Hepatocyte (in vitro differentiated cells): ENCODE measurements at regions not wholly inside any gene's neighbourhood (a gene's known extent, or its start where the extent isn't known, plus 50 kb on each side); places are given as distances from the start of the nearest gene placed in this dataset.

Source experiments
- DNase-seq: peaks from one replicate; pipeline ENCODE4 v3.0.0-alpha.2; 2016; ENCODE audit warnings: low spot score
- H2AFZ ChIP-seq: fragments of 200-600 bp; sonication (generic); 2 replicates; pipeline ENCODE4 v1.6.0; 2016; ENCODE audit warnings: antibody characterized with exemption, mild to moderate bottlenecking
- H3K27ac ChIP-seq: fragments of 200-600 bp; sonication (generic); 2 replicates; pipeline ENCODE4 v1.5.1; 2016; ENCODE audit warnings: mild to moderate bottlenecking
- H3K27me3 ChIP-seq: fragments of 200-600 bp; sonication (generic); 2 replicates; pipeline ENCODE4 v1.6.1; 2016
- H3K36me3 ChIP-seq: fragments of 200-600 bp; sonication (generic); replicated peaks from 2 replicates; pipeline ENCODE4 v1.5.1; 2016; ENCODE audit warnings: low read depth; ENCODE audit not compliant: insufficient read depth
- H3K4me1 ChIP-seq: fragments of 200-600 bp; sonication (generic); 2 replicates; pipeline ENCODE4 v1.5.1; 2016; ENCODE audit warnings: mild to moderate bottlenecking, moderate library complexity; ENCODE audit not compliant: insufficient read depth
- H3K4me2 ChIP-seq: fragments of 200-600 bp; sonication (generic); 2 replicates; pipeline ENCODE4 v1.6.0; 2016
- H3K4me3 ChIP-seq: fragments of 200-600 bp; sonication (generic); 2 replicates; pipeline ENCODE4 v1.5.1; 2016; ENCODE audit warnings: mild to moderate bottlenecking
- H3K79me2 ChIP-seq: fragments of 200-600 bp; sonication (generic); 2 replicates; pipeline ENCODE4 v1.6.0; 2017; ENCODE audit warnings: mild to moderate bottlenecking
- H3K9me2 ChIP-seq: fragments of 200-600 bp; sonication (generic); replicated peaks from 2 replicates; pipeline ENCODE4 v1.6.0; 2017; ENCODE audit warnings: mild to moderate bottlenecking; ENCODE audit not compliant: insufficient read depth
- H3K9me3 ChIP-seq: fragments of 200-600 bp; sonication (generic); 2 replicates; pipeline ENCODE4 v1.5.1; 2016; ENCODE audit warnings: low read depth, mild to moderate bottlenecking
- H4K20me1 ChIP-seq: fragments of 200-600 bp; sonication (generic); 2 replicates; pipeline ENCODE4 v1.6.0; 2016; ENCODE audit warnings: mild to moderate bottlenecking; ENCODE audit not compliant: insufficient read depth, poor library complexity, severe bottlenecking
- EZH2 ChIP-seq: fragments of 200-600 bp; sonication (generic); IDR thresholded peaks from 2 replicates; pipeline ENCODE4 v1.6.1; 2016; ENCODE audit warnings: antibody characterized with exemption, mild to moderate bottlenecking, borderline replicate concordance
- EZH2phosphoT487 ChIP-seq: fragments of 200-600 bp; sonication (generic); IDR thresholded peaks from one replicate; pipeline ENCODE4 v1.6.1; 2018; ENCODE audit warnings: antibody characterized with exemption, mild to moderate bottlenecking, low read depth, moderate library complexity; ENCODE audit not compliant: unreplicated experiment, severe bottlenecking
- WGBS: methylation state at CpG from one replicate; pipeline ENCODE4 v1.1.6; 2016; ENCODE audit warnings: low lambda C conversion rate; ENCODE audit errors: missing lambda C conversion rate; 5-methylcytosine and 5-hydroxymethylcytosine counted together
- TF ChIP-seq, protein P1 (sequence below): fragments of 200-600 bp; sonication (generic); IDR thresholded peaks from 2 replicates; pipeline ENCODE4 v1.5.1; 2016; ENCODE audit warnings: antibody characterized with exemption, mild to moderate bottlenecking; ENCODE audit not compliant: poor library complexity

DNA sequence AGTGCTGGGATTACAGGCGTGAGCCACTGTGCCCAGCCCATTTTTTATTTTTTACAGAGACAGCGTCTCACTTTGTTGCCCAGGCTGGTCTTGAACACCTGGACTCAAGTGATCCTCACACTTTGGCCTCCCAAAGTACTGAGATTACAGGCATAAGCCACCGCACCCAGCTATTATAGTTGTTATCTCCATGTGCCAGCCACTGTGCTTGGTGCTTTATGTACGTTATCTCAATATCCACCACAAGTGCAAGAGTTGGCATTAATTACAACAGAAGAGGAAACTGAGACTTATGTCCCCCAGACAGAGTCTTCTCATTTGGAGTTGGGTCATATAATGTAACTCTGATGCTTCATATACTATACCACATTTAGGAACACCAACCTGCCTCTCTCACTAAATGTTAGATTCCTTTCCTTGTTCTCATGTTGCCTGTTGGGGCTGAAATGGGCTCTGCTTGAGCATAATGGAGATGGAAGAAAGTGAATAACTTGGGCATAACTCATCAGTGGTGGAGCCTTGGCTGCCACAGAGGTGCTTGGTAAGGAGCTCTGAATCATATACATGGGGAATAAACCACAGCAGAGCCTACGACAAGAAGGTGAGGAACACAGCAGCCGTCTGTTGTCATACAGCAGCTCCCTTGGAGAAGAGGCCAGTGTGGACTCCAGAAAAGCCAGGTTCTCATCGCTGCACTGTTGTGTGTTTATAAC is 84.3 kb downstream of the SPRY1 start:
- no peaks in the 10 kb centered on the region for H3K36me3 ChIP-seq
- no peak overlapping the region for H3K4me3 ChIP-seq
- H2AFZ ChIP-seq: no peak overlapping the region
- DNase-seq: no peak
- no peak overlapping the region for H3K27ac ChIP-seq
- H3K4me1 ChIP-seq: peaks cover 20% of the 10 kb centered on the region
- no peaks in the 10 kb centered on the region for H3K79me2 ChIP-seq
- no peaks in the 10 kb centered on the region for H3K27me3 ChIP-seq
- TF ChIP-seq EZH2 (no peak), EZH2phosphoT487 (no peak)
- TF ChIP-seq, protein P1, sequence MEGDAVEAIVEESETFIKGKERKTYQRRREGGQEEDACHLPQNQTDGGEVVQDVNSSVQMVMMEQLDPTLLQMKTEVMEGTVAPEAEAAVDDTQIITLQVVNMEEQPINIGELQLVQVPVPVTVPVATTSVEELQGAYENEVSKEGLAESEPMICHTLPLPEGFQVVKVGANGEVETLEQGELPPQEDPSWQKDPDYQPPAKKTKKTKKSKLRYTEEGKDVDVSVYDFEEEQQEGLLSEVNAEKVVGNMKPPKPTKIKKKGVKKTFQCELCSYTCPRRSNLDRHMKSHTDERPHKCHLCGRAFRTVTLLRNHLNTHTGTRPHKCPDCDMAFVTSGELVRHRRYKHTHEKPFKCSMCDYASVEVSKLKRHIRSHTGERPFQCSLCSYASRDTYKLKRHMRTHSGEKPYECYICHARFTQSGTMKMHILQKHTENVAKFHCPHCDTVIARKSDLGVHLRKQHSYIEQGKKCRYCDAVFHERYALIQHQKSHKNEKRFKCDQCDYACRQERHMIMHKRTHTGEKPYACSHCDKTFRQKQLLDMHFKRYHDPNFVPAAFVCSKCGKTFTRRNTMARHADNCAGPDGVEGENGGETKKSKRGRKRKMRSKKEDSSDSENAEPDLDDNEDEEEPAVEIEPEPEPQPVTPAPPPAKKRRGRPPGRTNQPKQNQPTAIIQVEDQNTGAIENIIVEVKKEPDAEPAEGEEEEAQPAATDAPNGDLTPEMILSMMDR: no peak
- 79% methylated on average over 7 of the region's 7 CpGs for WGBS
- H3K9me2 ChIP-seq: no peaks in the 10 kb centered on the region
- no peaks in the 10 kb centered on the region for H4K20me1 ChIP-seq
- no peaks in the 10 kb centered on the region for H3K9me3 ChIP-seq
- H3K4me2 ChIP-seq: no peak overlapping the region

DNA sequence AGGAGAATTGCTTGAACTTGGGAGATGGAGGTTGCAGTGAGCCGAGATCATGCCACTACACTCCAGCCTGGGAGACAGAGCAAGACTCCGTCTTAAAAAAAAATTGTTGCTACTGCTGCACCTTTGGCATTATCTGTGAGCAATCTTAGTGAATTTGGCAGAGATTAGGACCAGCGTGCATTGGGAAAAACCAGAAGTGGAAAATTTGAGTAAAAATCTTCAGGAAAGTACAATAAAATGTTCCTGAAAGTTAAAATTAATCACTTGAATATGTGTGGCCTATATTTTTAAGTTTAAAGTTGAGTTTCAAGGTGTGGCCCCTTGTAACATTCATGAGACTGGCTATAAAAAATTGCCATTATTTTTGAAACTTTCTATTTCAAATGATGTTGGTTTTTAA is 85.1 kb downstream of the SPRY1 start:
- Histone ChIP-seq H4K20me1 (no peaks in the 10 kb centered on the region), H3K4me3 (no peak overlapping the region), H3K4me2 (no peak overlapping the region), H3K36me3 (no peaks in the 10 kb centered on the region), H3K27ac (no peak overlapping the region), H3K9me2 (no peaks in the 10 kb centered on the region), H3K79me2 (no peaks in the 10 kb centered on the region), H3K4me1 (peaks cover 20% of the 10 kb centered on the region), H3K27me3 (no peaks in the 10 kb centered on the region), H3K9me3 (no peaks in the 10 kb centered on the region), H2AFZ (no peak overlapping the region)
- TF ChIP-seq EZH2phosphoT487 (no peak), EZH2 (no peak)
- TF ChIP-seq, protein P1: no peak
- 95% methylated on average over 3 of the region's 3 CpGs for WGBS
- no peak for DNase-seq

DNA sequence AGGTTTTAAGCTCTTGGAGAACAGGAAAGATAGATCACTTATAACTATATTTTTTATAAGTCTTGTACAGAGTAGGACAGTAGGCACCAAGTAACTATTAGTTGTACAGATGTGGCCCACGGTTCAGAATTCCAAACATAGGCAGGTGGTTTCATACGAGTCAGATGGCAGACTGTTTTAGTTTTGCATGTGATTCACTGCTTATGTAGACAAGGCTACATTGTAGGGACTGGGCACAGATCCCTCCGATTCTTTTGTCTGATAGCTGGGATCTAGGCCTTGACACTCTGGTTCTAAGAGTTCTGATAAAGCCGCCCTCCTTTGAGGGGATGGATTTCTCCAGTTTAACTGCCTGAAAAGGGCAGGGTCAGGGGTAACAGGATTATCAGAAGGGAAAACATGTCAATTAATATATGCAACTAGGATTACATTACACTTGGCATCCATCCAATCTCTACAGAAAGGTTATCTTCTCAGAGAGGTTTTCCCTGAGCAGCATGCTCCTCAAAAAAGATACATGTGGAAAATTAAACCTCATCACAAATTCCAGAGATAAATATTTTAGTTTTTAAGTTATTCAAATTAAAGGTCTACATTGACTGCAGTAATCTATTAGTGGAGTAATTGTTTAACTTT is 87.8 kb downstream of the SPRY1 start:
- H2AFZ ChIP-seq: no peak overlapping the region
- H3K4me1 ChIP-seq: peaks cover 11% of the 10 kb centered on the region
- no peaks in the 10 kb centered on the region for H3K27me3 ChIP-seq
- no peak overlapping the region for H3K27ac ChIP-seq
- no peak for DNase-seq
- H3K9me2 ChIP-seq: no peaks in the 10 kb centered on the region
- 80% methylated on average over 4 of the region's 4 CpGs for WGBS
- H4K20me1 ChIP-seq: no peaks in the 10 kb centered on the region
- TF ChIP-seq EZH2 (no peak), EZH2phosphoT487 (no peak)
- TF ChIP-seq, protein P1: no peak
- no peaks in the 10 kb centered on the region for H3K79me2 ChIP-seq
- H3K4me3 ChIP-seq: no peak overlapping the region
- no peaks in the 10 kb centered on the region for H3K9me3 ChIP-seq
- no peaks in the 10 kb centered on the region for H3K36me3 ChIP-seq
- no peak overlapping the region for H3K4me2 ChIP-seq
